ENCODE measurements at regions not wholly inside any gene's neighbourhood (a gene's known extent, or its start where the extent isn't known, plus 50 kb on each side); places are given as distances from the start of the nearest gene placed in this dataset.

GRCh38 chr2:5076599-5076998 lies 615.6 kb upstream of the SOX11 start:
- Histone ChIP-seq H3K9ac (ENCODE audit: low read length) (no peak overlapping the region), H4K20me1 (ENCODE audit: low read depth, low read length) (no peaks in the 10 kb centered on the region), H3K79me2 (ENCODE audit: insufficient read depth, low read length) (no peaks in the 10 kb centered on the region), H3K36me3 (ENCODE audit: low read length) (no peaks in the 10 kb centered on the region), H3F3A (ENCODE audit: insufficient read depth) (no peaks in the 10 kb centered on the region), H3K27me3 (ENCODE audit: low read length) (no peaks in the 10 kb centered on the region), H2AFZ (ENCODE audit: low read depth, low read length, severe bottlenecking) (no peak overlapping the region), H3K9me3 (ENCODE audit: insufficient read depth, low read length) (no peaks in the 10 kb centered on the region), H3K4me3 (ENCODE audit: insufficient read depth, low read length, poor library complexity, severe bottlenecking) (no peak overlapping the region), H3K27ac (ENCODE audit: low read depth, low read length) (no peak overlapping the region), H3K9me2 (replicated peaks; ENCODE audit: insufficient read depth, low read length) (no peaks in the 10 kb centered on the region), H3K4me2 (ENCODE audit: low read depth, low read length, poor library complexity, severe bottlenecking) (no peak overlapping the region)
- TF ChIP-seq EZH2phosphoT487 (conservative IDR thresholded peaks at IDR 0.05; ENCODE audit: low read length) (no peak), CTCF (IDR thresholded peaks at IDR 0.05; ENCODE audit: insufficient read depth, low read length, poor library complexity, severe bottlenecking) (no peak)

GRCh38 chr2:5077479-5078089 lies 614.6 kb upstream of the SOX11 start:
- no peak for TF ChIP-seq EZH2phosphoT487 (conservative IDR thresholded peaks at IDR 0.05; ENCODE audit: low read length)
- no peak for TF ChIP-seq CTCF (IDR thresholded peaks at IDR 0.05; ENCODE audit: insufficient read depth, low read length, poor library complexity, severe bottlenecking)
- no peaks in the 10 kb centered on the region for H3K27me3 ChIP-seq (ENCODE audit: low read length)
- no peak overlapping the region for H3K27ac ChIP-seq (ENCODE audit: low read depth, low read length)
- no peak overlapping the region for H3K9ac ChIP-seq (ENCODE audit: low read length)
- no peaks in the 10 kb centered on the region for H3K79me2 ChIP-seq (ENCODE audit: insufficient read depth, low read length)
- no peaks in the 10 kb centered on the region for H3K9me3 ChIP-seq (ENCODE audit: insufficient read depth, low read length)
- no peaks in the 10 kb centered on the region for H3F3A ChIP-seq (ENCODE audit: insufficient read depth)
- H3K4me3 ChIP-seq (ENCODE audit: insufficient read depth, low read length, poor library complexity, severe bottlenecking), result no peak overlapping the region
- no peaks in the 10 kb centered on the region for H4K20me1 ChIP-seq (ENCODE audit: low read depth, low read length)
- no peaks in the 10 kb centered on the region for H3K36me3 ChIP-seq (ENCODE audit: low read length)
- no peak overlapping the region for H3K4me2 ChIP-seq (ENCODE audit: low read depth, low read length, poor library complexity, severe bottlenecking)
- no peak overlapping the region for H2AFZ ChIP-seq (ENCODE audit: low read depth, low read length, severe bottlenecking)
- H3K9me2 ChIP-seq (replicated peaks; ENCODE audit: insufficient read depth, low read length), result no peaks in the 10 kb centered on the region

GRCh38 chr2:5083402-5083801 lies 608.8 kb upstream of the SOX11 start:
- no peaks in the 10 kb centered on the region for H3F3A ChIP-seq (ENCODE audit: insufficient read depth)
- no peaks in the 10 kb centered on the region for H3K9me3 ChIP-seq (ENCODE audit: insufficient read depth, low read length)
- no peaks in the 10 kb centered on the region for H3K27me3 ChIP-seq (ENCODE audit: low read length)
- no peaks in the 10 kb centered on the region for H4K20me1 ChIP-seq (ENCODE audit: low read depth, low read length)
- H3K9ac ChIP-seq (ENCODE audit: low read length), result no peak overlapping the region
- H3K36me3 ChIP-seq (ENCODE audit: low read length), result no peaks in the 10 kb centered on the region
- H3K79me2 ChIP-seq (ENCODE audit: insufficient read depth, low read length), result no peaks in the 10 kb centered on the region
- H3K4me2 ChIP-seq (ENCODE audit: low read depth, low read length, poor library complexity, severe bottlenecking), result no peak overlapping the region
- H3K27ac ChIP-seq (ENCODE audit: low read depth, low read length), result no peak overlapping the region
- no peak overlapping the region for H3K4me3 ChIP-seq (ENCODE audit: insufficient read depth, low read length, poor library complexity, severe bottlenecking)
- H2AFZ ChIP-seq (ENCODE audit: low read depth, low read length, severe bottlenecking), result no peak overlapping the region
- H3K9me2 ChIP-seq (replicated peaks; ENCODE audit: insufficient read depth, low read length), result 0 out of 2 replicates have a peak, but pooled peaks cover 3% of the 10 kb centered on the region
- TF ChIP-seq EZH2phosphoT487 (conservative IDR thresholded peaks at IDR 0.05; ENCODE audit: low read length) (no peak), CTCF (IDR thresholded peaks at IDR 0.05; ENCODE audit: insufficient read depth, low read length, poor library complexity, severe bottlenecking) (no peak)
